NCI-H510A treated with DMSO at 0.1 percent for 48 hours (cell line): ENCODE measurements at regions not wholly inside any gene's neighbourhood (a gene's known extent, or its start where the extent isn't known, plus 50 kb on each side); places are given as distances from the start of the nearest gene placed in this dataset.
"Not testable (repeated sequence)": the region's sequence is repeated elsewhere in the genome, so short reads cannot be mapped to it uniquely, and the experiment has no call there.

Experiments used
- DNase-seq: peaks from one replicate; lab custom pipeline; 2025; lab: John Stamatoyannopoulos, UW

DNA sequence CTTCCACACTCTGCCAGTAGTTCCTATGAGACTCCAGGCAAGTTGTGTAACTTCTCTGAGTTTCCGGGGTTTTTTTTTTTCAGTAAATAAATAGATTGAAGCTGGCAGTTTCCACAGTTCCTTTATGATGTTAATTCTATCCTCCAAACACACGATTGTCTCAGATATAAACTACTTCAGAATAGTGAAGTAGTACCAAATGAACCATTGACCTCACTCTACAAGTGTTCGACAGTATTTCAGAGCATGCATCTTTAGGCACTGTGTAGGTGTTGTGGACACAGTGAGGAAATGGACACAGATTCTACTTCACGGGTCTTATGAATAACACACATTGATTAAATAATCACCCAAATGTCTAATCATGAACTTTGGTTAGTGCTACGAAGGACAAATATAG is 136.1 kb upstream of the IGSF10 start:
- no peak for DNase-seq

DNA sequence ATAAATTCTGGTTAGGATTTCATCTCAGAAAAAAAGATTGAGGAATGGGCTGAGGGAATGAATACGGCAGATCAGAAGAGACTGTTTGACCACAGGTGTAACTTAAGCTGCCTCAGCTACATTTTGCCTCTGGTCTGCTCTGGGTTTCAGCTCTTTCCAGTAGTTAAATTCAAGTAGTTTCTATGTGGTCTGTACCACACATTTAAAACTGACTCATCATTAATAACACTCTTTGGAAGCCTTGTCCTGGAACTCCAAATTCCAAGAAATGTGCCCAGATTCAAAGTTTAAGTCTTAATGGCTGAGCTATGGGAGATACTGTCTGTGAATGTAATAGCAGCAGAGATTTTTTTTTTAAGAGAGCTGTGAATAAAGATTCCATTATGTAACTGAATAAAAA is 133.1 kb upstream of the IGSF10 start:
- no peak for DNase-seq

DNA sequence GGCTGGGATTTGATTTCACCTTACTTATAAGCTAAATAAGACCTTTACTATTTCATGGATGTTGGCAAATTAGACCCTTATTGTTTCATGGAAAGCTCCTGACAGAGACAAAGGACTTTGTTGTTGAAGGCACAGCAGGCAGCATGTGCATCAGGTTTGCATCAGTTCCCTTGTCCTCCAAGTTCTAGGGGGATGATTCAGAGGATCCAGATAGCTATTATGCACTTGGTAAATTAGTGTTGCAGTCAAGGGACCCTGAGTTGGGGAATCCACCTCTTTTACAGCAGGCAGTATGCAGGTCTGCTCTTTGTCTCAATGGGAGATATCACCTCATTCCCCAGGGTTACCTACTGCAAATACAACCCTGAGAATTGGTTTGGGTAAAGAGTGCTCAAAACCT is 131.4 kb upstream of the IGSF10 start:
- no peak for DNase-seq

- no peak for DNase-seq
Observed at GRCh38 chr3:151591441-151591840, 130.6 kb upstream of the IGSF10 start.

DNA sequence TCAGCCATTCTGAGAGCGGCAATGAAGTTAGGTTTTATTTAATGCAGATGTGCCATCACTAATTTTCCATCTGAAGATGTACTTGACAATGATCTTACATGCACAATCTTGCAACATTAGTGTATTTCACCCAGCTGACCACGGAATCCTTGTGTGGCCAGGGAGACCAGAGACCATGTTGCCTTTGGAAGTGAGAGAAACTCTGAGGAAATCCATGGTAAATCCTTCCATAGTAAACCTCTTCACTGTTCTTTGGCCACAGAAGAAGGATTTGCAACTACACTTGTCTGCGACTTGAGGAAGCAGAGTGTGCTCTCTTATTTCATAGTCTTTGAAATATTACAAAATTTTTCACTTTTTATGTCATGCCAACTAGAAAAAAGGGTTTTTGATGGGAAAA is 128.4 kb upstream of the IGSF10 start:
- DNase-seq, result no peak

GRCh38 chr3:151587659-151588058 is 126.8 kb upstream of the IGSF10 start:
- not testable (repeated sequence) for DNase-seq

- DNase-seq, result no peak
Observed at GRCh38 chr3:151584566-151584965, 123.7 kb upstream of the IGSF10 start.

DNA sequence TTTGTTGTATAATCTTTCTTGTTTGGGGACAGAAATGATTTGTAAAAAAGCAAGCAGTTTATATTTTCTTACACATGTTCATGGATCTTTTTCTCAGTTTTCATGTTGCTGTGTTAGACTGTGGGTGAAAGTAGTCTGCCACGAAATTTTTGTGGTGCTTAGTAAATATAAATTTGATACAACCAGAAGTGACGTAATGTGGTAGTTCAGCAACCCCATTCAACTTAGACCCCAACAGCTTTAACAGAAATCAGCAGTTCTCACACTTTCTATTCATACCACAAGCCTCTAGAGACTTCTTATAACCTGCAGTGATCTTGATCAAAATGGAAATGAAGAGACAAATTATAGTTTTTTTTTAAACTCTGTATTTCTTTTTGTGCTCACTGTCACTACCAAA is 120.2 kb upstream of the IGSF10 start:
- DNase-seq, result no peak

- no peak for DNase-seq
Observed at GRCh38 chr3:151580591-151580990, 119.7 kb upstream of the IGSF10 start.

DNA sequence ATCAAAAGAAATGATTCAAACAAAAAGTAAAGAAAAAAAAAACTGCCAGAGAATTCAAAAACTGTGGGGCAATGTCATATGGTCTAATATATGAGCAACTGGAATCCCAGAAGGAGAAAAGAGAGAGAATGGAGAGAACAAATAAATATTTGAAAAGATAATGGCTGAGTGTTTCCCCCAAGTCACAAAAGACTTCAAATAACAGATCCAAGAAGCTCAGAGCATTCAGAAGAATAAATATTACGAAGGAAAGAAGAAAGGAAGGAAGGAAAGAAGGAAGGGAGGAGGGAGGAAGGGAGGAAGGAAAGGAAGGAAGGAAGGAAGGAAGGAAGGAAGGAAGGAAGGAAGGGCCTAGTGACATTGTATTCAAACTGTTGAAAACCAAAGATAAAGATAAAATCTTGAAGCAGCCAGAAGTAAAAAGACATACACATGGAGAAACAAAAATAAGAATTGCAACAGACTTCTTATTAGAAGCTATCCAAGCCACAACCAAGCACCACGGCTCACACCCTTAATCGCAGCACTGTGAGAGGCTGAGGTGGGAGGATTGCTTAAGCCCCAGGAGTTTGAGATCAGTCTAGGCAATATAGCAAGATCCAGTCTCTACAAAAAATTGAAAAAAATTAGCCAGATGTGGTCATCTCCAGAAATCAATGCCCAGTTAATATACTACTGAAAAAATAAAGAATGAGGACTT is 118.9 kb upstream of the IGSF10 start:
- DNase-seq, result no peak

GRCh38 chr3:151578495-151578894 is 117.6 kb upstream of the IGSF10 start:
- no peak for DNase-seq

- no peak for DNase-seq
Observed at GRCh38 chr3:151576511-151577137, 115.8 kb upstream of the IGSF10 start.

DNA sequence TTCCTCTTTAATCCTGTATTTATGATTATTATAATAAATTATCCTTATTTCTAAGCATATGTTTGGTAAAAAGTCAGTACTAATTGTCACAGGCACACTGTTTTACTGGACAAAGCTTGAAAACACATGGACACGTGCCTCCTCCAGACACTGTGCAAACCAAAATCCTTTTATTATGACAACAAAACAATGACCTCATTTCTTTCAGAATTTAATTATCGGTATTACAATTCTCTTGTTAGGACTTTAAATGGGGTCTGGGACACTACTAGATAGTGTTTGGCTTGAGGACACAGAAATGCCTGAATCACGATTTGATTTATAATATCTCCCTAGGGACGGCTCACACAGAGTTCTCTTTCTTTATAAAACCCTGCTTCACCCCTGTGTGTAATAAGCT is 107.3 kb upstream of the IGSF10 start:
- no peak for DNase-seq

GRCh38 chr3:151567477-151567876 is 106.6 kb upstream of the IGSF10 start:
- no peak for DNase-seq

DNA sequence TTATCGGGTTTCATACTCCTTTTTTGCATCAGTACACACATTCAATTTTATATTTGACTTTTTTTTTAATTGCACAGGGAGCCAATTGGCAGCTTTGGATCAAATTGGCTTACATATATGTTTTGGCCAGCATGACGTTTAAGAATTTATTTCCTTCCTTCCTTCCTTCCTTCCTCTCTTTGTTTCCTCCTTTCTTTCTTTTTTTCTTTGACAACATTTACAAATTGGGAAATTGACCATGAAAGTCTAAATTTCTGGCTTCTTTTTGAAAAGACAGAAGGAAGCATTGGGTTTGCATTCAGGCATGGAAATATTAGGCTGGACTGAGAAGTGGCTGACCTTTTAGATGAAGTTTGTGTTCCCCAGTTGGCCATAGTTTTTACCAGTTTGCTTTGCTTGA is 103.4 kb upstream of the IGSF10 start:
- no peak for DNase-seq

DNA sequence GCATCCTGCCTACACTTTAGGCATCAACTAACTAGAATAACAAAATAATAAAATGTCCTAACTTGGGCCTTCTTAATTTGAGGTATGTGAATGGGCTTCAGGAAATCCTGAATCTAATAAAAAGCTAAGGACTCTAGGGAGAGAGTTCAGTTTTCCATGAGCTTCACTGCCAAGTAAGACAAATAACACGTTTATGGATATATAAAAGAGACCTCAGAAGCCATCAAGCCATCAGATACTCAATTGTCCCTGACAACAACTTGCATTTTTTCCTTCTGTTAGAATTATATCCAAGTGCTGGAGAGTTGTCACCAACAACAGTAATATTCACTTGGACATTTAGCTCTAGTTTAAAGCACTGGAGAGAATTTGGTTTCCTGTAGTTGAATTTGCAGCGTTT is 102.4 kb upstream of the IGSF10 start:
- no peak for DNase-seq

DNA sequence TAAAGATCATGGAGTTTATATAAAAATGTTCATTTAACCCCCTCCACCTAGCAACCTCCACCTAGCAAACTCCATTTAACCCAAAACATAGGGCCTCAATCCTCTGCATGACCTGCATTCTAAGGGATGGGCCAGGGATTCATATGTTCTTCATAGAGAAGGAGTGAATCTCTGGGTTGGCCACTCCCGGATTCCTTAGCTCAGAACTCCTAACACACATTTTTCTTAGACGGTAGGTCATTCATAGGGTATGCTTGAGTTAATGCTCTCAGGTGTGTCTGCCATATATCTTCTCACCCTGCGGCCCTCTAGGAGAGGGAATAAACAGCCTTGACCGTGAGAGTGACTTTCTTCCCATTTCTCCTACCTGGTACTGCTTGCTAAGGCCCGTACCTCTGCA is 102.0 kb upstream of the IGSF10 start:
- no peak for DNase-seq

DNA sequence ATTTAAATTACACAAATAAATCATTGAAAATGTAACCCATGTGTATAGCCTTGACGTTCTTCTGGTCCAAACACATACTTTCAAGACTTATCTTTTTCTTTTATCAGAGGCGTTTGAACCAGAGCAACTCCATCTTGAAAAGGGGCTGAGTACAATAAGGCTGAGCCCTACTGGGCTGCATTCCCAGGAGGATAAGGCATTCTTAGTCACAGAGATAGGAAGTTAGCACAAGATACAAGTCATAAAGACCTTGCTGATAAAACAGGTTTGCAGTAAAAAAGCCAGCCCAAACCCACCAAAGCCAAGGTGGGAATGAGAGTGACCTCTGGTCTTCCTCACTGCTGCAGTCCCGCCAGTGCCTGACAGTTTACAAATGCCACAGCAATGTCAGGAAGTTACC is 101.0 kb upstream of the IGSF10 start:
- DNase-seq, result no peak

DNA sequence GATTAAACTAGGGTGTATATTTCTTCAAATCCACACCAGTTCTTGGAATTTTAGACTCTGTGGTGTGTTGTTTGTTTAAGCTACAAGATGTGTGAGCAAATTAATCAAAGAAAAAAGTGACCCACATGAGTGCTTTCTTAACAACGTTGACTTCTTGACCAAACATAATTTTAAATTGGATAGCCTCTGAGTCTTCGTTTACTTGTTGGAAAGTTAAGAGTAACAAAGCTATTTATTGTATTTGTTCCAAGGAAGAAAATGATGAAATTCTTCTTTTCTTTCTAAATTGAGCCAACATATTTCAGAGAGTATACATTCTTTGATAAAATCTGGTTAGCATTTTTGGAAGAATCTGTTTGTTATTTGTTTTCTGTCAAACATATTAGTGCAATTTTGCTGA is 99.9 kb upstream of the IGSF10 start:
- DNase-seq, result no peak

- DNase-seq, result no peak
Observed at GRCh38 chr3:151559736-151560135, 98.9 kb upstream of the IGSF10 start.

DNA sequence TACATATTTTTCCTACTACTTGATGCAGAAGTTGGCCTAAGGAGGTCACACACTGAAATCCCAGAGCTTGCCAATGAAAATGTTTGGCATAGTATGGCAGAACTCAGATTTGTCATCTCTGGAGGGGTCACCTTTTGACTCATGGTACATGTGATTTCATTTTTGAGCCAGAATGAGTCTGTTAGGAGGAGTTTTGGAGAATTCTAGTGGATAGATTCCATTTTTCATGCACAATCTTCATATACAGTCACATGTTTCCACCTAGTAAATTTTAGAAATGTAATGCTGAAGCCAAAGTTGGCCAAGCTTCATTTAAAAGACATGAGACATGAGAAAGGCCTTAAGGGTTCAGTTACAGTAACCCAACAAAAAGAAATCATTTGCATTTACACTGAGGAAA is 97.8 kb upstream of the IGSF10 start:
- no peak for DNase-seq

- no peak for DNase-seq
Observed at GRCh38 chr3:151557068-151557840, 96.4 kb upstream of the IGSF10 start.

DNA sequence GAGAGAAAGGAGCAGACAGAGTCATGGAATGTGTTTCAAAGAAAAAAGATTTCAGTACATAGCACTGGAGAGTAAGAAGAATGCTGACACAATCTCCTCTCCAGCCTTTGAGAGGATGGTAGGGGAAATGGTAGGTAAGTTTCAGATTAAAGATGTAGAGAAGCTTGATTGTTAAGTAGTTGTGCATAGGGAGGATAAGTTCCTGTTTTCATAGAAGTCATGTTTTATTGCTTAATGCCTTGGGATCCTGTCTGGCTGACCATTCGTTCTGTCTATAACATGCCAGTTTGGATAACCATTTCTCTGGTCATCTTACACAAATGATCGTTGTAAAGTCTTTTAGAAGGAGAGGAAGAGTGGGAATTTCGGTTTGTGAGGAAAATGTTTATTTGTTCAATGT is 95.7 kb upstream of the IGSF10 start:
- no peak for DNase-seq
